Common myeloid progenitor, CD34-positive (primary cell): ENCODE measurements at regions not wholly inside any gene's neighbourhood (a gene's known extent, or its start where the extent isn't known, plus 50 kb on each side); places are given as distances from the start of the nearest gene placed in this dataset.

Experiments
- CTCF ChIA-PET: fragments of 350-600 bp; sonication (Branson Sonifier 250); formaldehyde crosslinking; loops from one replicate; lab custom pipeline; 2021; ENCODE audit warnings: antibody characterized with exemption; lab: Charles Lee
- POLR2A ChIA-PET: fragments of 350-600 bp; sonication (Branson Sonifier 250); formaldehyde crosslinking; loops from one replicate; lab custom pipeline; 2021; ENCODE audit warnings: antibody characterized with exemption; lab: Charles Lee
- DNase-seq, 3 donors: peaks; one replicate each; pipeline versions ENCODE4 v3.0.0 to v3.0.0-alpha.2; 2013
- H3K27ac ChIP-seq, 2 experiments: 1 replicate in 1 of 2; 2 replicates in 1 of 2; pipeline ENCODE4 v1.7.0; 2013; ENCODE audit warnings: inconsistent platforms in 2 of 2, low read length in 2 of 2, mild to moderate bottlenecking in 2 of 2, low read depth in 1 of 2, moderate library complexity in 1 of 2; ENCODE audit not compliant: severe bottlenecking in 2 of 2, insufficient read depth in 1 of 2, poor library complexity in 1 of 2
- H3K27me3 ChIP-seq, 5 experiments: replicated peaks in 2 of 5; 1 replicate in 3 of 5; 2 replicates in 2 of 5; pipeline versions ENCODE4 v1.6.1 to v1.7.0; 2013; ENCODE audit warnings: low read length in 4 of 5, mild to moderate bottlenecking in 2 of 5, moderate library complexity in 2 of 5, inconsistent platforms in 1 of 5; ENCODE audit not compliant: insufficient read depth in 5 of 5, control insufficient read depth in 4 of 5
- H3K36me3 ChIP-seq, 4 experiments: 1 replicate in 2 of 4; 2 replicates in 2 of 4; pipeline versions ENCODE4 v1.6.1 to v1.7.0; 2013; ENCODE audit warnings: low read length in 3 of 4, control low read depth in 1 of 4, mild to moderate bottlenecking in 1 of 4; ENCODE audit not compliant: control insufficient read depth in 4 of 4, insufficient read depth in 4 of 4
- H3K4me1 ChIP-seq, 4 experiments: 1 replicate in 3 of 4; 2 replicates in 1 of 4; pipeline versions ENCODE4 v1.6.1 to v1.7.1; 2013; ENCODE audit warnings: low read length in 3 of 4, mild to moderate bottlenecking in 3 of 4, control low read depth in 1 of 4, inconsistent platforms in 1 of 4, moderate library complexity in 1 of 4; ENCODE audit not compliant: control insufficient read depth in 4 of 4, insufficient read depth in 4 of 4; ENCODE audit errors: control extremely low read depth in 1 of 4
- H3K4me3 ChIP-seq, 7 experiments: 1 replicate in 4 of 7; 2 replicates in 3 of 7; pipeline versions ENCODE4 v1.5.1 to v1.7.0; 2013; ENCODE audit warnings: mild to moderate bottlenecking in 7 of 7, low read length in 6 of 7, moderate library complexity in 6 of 7, inconsistent platforms in 2 of 7, low read depth in 2 of 7, control low read depth in 1 of 7; ENCODE audit not compliant: insufficient read depth in 4 of 7, control insufficient read depth in 1 of 7; ENCODE audit errors: extremely low read depth in 1 of 7
- H3K9me3 ChIP-seq, 5 experiments: 1 replicate in 4 of 5; 2 replicates in 1 of 5; pipeline versions ENCODE4 v1.6.1 to v1.7.1; 2013; ENCODE audit warnings: low read length in 4 of 5, mild to moderate bottlenecking in 2 of 5, inconsistent platforms in 1 of 5, low read depth in 1 of 5, moderate library complexity in 1 of 5; ENCODE audit not compliant: control insufficient read depth in 4 of 5, insufficient read depth in 2 of 5; ENCODE audit errors: control extremely low read depth in 1 of 5
- WGBS: methylation state at CpG from one replicate; pipeline ENCODE4 v1.1.5; 2013; ENCODE audit not compliant: insufficient coverage; 5-methylcytosine and 5-hydroxymethylcytosine counted together

DNA sequence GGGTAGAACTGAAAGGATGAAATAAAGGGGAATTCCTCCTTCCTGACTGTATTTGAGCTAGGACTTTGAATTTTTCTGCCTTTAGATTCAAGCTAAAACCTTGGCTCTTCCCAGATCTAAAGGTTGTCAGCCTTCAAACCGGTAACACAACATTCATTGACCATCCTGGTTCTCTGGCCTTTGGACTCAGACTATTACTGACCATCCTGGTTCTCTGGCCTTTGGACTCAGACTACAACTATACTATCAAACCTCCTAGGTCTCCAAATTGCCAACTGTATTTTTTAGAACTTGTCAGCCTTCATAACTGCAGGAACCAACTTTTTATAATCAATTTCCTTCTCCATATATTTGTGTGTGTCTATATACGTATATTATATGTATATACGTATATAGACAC lies 140.6 kb upstream of the RBMY1B start:
- H3K9me3 ChIP-seq, result no peaks in the 10 kb centered on the region
- CTCF ChIA-PET, result no interaction called here
- no peaks in the 10 kb centered on the region for H3K36me3 ChIP-seq
- H3K27me3 ChIP-seq, result no peaks in the 10 kb centered on the region
- H3K27ac ChIP-seq, result no peak overlapping the region
- no peak for DNase-seq
- no CpG with 5 or more reads among the region's 3 CpGs for WGBS
- no peaks in the 10 kb centered on the region for H3K4me1 ChIP-seq
- POLR2A ChIA-PET, result no interaction called here
- H3K4me3 ChIP-seq, result no peak overlapping the region

DNA sequence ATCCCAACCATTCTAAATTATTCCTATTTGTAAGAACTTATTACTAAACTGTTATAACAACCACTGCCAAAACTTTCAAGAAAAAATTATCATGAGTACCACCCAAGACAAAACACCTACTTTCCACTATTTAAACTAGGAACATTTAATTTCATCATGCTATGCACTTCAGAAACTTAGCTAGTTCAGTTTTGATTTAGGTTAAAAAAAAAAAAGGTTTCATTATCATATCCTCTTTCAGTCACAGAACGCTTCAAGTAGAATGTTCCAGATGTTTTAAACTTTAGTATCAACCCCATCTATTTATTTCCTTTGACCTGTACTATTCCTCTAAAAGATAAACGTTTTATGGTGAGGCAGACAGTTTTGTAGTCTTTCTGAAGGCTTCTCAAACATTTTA lies 117.0 kb upstream of the RBMY1B start:
- WGBS, result no CpG with 5 or more reads among the region's 2 CpGs

DNA sequence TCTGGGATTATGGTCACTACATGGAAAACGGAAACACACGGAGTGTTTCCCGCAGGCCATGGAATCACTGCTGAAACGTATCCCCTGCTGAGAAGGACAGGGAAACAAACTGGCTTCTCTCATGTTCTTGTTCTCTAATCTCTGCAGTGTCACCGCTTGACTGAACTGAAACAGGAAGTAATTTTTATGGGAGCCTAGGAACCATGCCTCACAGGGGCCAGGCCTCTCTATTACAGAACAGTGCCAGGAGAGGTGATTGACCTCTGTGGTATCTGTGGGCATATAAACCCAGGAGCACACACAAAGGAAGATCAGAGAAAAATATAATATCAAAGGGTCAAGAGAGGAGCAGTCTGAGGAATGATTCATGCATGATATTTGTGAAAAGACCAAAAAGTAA lies 88.9 kb upstream of the RBMY1B start:
- Histone ChIP-seq H3K36me3 (no peaks in the 10 kb centered on the region), H3K4me3 (no peak overlapping the region), H3K9me3 (no peaks in the 10 kb centered on the region), H3K4me1 (no peaks in the 10 kb centered on the region), H3K27ac (no peak overlapping the region), H3K27me3 (no peaks in the 10 kb centered on the region)
- DNase-seq, result no peak
- ChIA-PET POLR2A (no interaction called here), CTCF (interaction anchor here (0.8 kb wide), 1 partner anchor 176 kb away, joined by 3 read pairs; no protein-coding TSS in a partner anchor)
- WGBS, result no CpG with 5 or more reads among the region's 5 CpGs

More for the DNA sequence above, 117.0 kb upstream of the RBMY1B start:
- H3K27ac ChIP-seq, result no peak overlapping the region
- no peaks in the 10 kb centered on the region for H3K9me3 ChIP-seq
- CTCF ChIA-PET, result no interaction called here
- no peaks in the 10 kb centered on the region for H3K27me3 ChIP-seq
- no peaks in the 10 kb centered on the region for H3K4me1 ChIP-seq
- DNase-seq, result no peak
- no peak overlapping the region for H3K4me3 ChIP-seq
- POLR2A ChIA-PET, result no interaction called here
- H3K36me3 ChIP-seq, result no peaks in the 10 kb centered on the region

DNA sequence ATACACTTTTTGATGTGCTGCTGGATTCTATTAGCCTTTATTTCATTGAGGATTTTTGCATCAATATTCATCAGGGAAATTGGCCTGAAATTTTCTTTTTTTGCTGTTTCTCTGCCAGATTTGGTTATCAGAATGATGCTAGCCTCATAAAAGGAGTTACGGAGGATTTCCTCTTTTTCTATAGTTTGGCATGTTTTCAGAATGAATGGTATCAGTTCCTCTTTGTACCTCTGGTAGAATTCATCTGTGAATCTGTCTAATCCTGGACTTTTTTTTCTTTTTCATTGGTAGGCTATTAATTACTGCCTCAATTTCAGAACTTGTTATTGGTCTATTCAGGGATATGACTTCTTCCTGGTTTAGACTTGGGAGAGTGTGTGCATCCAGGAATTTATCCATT lies 70.6 kb upstream of the RBMY1B start:
- DNase-seq, result no peak
- Histone ChIP-seq H3K27ac (no peak overlapping the region), H3K4me1 (no peaks in the 10 kb centered on the region), H3K9me3 (no peaks in the 10 kb centered on the region), H3K4me3 (no peak overlapping the region), H3K27me3 (no peaks in the 10 kb centered on the region), H3K36me3 (no peaks in the 10 kb centered on the region)
- POLR2A ChIA-PET, result no interaction called here
- no CpG with 5 or more reads among the region's 1 CpG for WGBS
- CTCF ChIA-PET, result no interaction called here

DNA sequence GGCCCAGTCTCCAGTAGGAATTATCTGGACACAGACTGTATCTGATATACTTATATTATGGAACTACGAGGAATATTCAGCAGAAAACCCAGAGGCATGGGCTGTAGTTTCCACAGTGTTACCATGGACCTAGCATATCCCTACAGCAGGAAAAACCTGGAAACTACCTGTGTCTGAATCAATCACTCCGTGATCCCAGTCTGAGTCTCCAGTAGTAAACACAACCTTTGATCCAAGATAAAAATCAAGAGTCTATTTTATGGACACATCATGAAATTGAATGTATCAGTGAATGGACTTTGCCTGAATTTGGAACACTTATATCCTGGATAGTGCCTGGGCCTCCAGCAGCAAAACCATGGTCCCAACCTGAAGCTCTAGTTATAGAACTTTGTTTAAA lies 57.5 kb upstream of the RBMY1B start:
- Histone ChIP-seq H3K27ac (no peak overlapping the region), H3K4me3 (no peak overlapping the region), H3K9me3 (no peaks in the 10 kb centered on the region), H3K4me1 (no peaks in the 10 kb centered on the region), H3K36me3 (no peaks in the 10 kb centered on the region), H3K27me3 (no peaks in the 10 kb centered on the region)
- CTCF ChIA-PET, result no interaction called here
- DNase-seq, result no peak
- POLR2A ChIA-PET, result no interaction called here
- WGBS, result no CpG with 5 or more reads among the region's 2 CpGs

DNA sequence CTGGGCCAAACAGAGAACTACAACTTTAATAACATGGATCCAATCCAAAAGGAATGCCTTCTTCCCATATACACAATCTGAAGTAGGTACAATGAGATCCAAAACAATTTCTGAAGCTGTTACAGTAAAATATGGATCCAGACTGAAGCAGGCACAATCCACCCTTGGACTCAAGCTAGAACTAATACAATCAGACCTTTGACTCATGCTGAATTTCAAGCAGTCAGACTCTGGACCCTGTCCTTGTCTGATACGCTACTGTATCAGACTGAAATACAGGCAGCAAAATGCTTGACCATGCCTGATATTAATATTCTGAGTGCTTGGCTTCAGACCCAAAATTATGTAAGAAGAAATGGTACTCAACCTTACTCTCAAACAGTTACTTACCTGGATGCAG lies 57.0 kb upstream of the RBMY1B start:
- H3K4me1 ChIP-seq, result no peaks in the 10 kb centered on the region
- H3K27me3 ChIP-seq, result no peaks in the 10 kb centered on the region
- H3K36me3 ChIP-seq, result no peaks in the 10 kb centered on the region
- H3K9me3 ChIP-seq, result no peaks in the 10 kb centered on the region
- POLR2A ChIA-PET, result no interaction called here
- CTCF ChIA-PET, result no interaction called here
- no peak overlapping the region for H3K27ac ChIP-seq
- WGBS, result no CpG with 5 or more reads among the region's 1 CpG
- H3K4me3 ChIP-seq, result no peak overlapping the region
- no peak for DNase-seq

DNA sequence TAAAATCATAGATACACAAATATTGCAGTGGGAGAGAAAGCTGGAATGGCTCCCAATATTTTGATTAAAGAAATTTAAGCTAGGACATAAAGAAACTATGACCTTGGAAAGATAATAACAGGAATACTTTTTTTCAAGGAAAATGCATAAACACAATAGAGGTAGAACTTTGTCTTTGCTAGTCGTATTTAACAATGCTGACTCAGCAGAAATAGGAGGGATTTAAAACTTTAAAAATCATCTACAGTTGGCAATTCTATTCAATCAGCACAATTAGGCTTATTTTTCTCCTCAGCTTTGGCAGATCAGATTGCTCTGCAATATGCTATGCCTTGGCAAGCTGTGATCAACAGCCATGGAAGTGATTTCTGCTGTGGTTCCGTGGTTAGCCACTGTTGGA lies 51.5 kb upstream of the RBMY1B start:
- POLR2A ChIA-PET, result no interaction called here
- CTCF ChIA-PET, result interaction anchor here (1.3 kb wide), 1 partner anchor 9 kb away, joined by 4 read pairs; no protein-coding TSS in a partner anchor
- Histone ChIP-seq H3K9me3 (no peaks in the 10 kb centered on the region), H3K27ac (no peak overlapping the region), H3K27me3 (no peaks in the 10 kb centered on the region), H3K4me3 (no peak overlapping the region), H3K4me1 (peaks cover 0 to 5% (median 0%) of the 10 kb centered on the region in 4 experiments), H3K36me3 (no peaks in the 10 kb centered on the region)
- no peak for DNase-seq
- WGBS, result no CpG with 5 or more reads among the region's 2 CpGs
